Inflammatory macrophage treated with lipopolysaccharide for 1 hour (primary cell): ENCODE measurements at regions not wholly inside any gene's neighbourhood (a gene's known extent, or its start where the extent isn't known, plus 50 kb on each side); places are given as distances from the start of the nearest gene placed in this dataset.
"Not testable (repeated sequence)": the region's sequence is repeated elsewhere in the genome, so short reads cannot be mapped to it uniquely, and the experiment has no call there.

Source experiments
- DNase-seq, 2 donors: peaks; one replicate each; pipeline ENCODE4 v3.0.0-alpha.2; 2020 to 2022

GRCh38 chr20:22529150-22530019 lies 55.0 kb downstream of the FOXA2 start:
- no peak for DNase-seq

- DNase-seq = no peak
Measured at GRCh38 chr20:22526512-22527012, 57.8 kb downstream of the FOXA2 start.

- no peak for DNase-seq
Measured at GRCh38 chr20:22525821-22526220, 58.6 kb downstream of the FOXA2 start.

GRCh38 chr20:22525069-22525820 lies 59.1 kb downstream of the FOXA2 start:
- no peak for DNase-seq

- DNase-seq = no peak
Measured at GRCh38 chr20:22524393-22525015, 59.9 kb downstream of the FOXA2 start.

GRCh38 chr20:22523499-22524392 lies 60.6 kb downstream of the FOXA2 start:
- DNase-seq = no peak

- no peak for DNase-seq
Measured at GRCh38 chr20:22523128-22523498, 61.3 kb downstream of the FOXA2 start.

- DNase-seq = no peak
Measured at GRCh38 chr20:22522701-22523100, 61.7 kb downstream of the FOXA2 start.

GRCh38 chr20:22521940-22522339 lies 62.4 kb downstream of the FOXA2 start:
- not testable (repeated sequence) for DNase-seq

GRCh38 chr20:22520381-22520780 lies 64.0 kb downstream of the FOXA2 start:
- no peak for DNase-seq

GRCh38 chr20:22515264-22515663 lies 69.1 kb downstream of the FOXA2 start:
- DNase-seq = no peak

GRCh38 chr20:22513574-22513973 lies 70.8 kb downstream of the FOXA2 start:
- DNase-seq = no peak

- DNase-seq = no peak
Measured at GRCh38 chr20:22512911-22513489, 71.4 kb downstream of the FOXA2 start.

- no peak for DNase-seq
Measured at GRCh38 chr20:22511943-22512910, 72.1 kb downstream of the FOXA2 start.

- DNase-seq = no peak
Measured at GRCh38 chr20:22509843-22510147, 74.6 kb downstream of the FOXA2 start.

- no peak for DNase-seq
Measured at GRCh38 chr20:22509090-22509842, 75.1 kb downstream of the FOXA2 start.

- DNase-seq = no peak
Measured at GRCh38 chr20:22508426-22508825, 75.9 kb downstream of the FOXA2 start.

- DNase-seq = no peak
Measured at GRCh38 chr20:22507240-22507961, 77.0 kb downstream of the FOXA2 start.

GRCh38 chr20:22506827-22507226 lies 77.5 kb downstream of the FOXA2 start:
- DNase-seq = no peak
